DOHH2 (cell line): ENCODE measurements at regions not wholly inside any gene's neighbourhood (a gene's known extent, or its start where the extent isn't known, plus 50 kb on each side); places are given as distances from the start of the nearest gene placed in this dataset.

Experiments used
- H3F3A ChIP-seq: fragments of 200-600 bp; sonication (generic), shearing (Covaris generic); 2 replicates; pipeline ENCODE4 v1.6.0; 2016; ENCODE audit warnings: antibody characterized with exemption, mild to moderate bottlenecking; ENCODE audit not compliant: control insufficient read depth, insufficient read depth
- H3K27ac ChIP-seq: fragments of 200-600 bp; sonication (generic); 2 replicates; pipeline ENCODE4 v1.5.1; 2014; ENCODE audit warnings: low read depth, mild to moderate bottlenecking, low read length, moderate library complexity
- H3K27me3 ChIP-seq: fragments of 200-600 bp; sonication (generic); 2 replicates; pipeline ENCODE4 v1.6.1; 2014; ENCODE audit warnings: mild to moderate bottlenecking, low read length, mixed read lengths; ENCODE audit not compliant: control insufficient read depth
- H3K36me3 ChIP-seq: fragments of 200-600 bp; sonication (generic); 2 replicates; pipeline ENCODE4 v1.6.1; 2014; ENCODE audit warnings: mild to moderate bottlenecking, low read length, moderate library complexity, mixed read lengths; ENCODE audit not compliant: control insufficient read depth
- H3K4me1 ChIP-seq: fragments of 200-600 bp; sonication (generic); 2 replicates; pipeline ENCODE4 v1.6.1; 2014; ENCODE audit warnings: mild to moderate bottlenecking, low read length, mixed read lengths; ENCODE audit not compliant: control insufficient read depth
- H3K4me2 ChIP-seq: fragments of 200-600 bp; sonication (generic); 2 replicates; pipeline ENCODE4 v1.6.0; 2014; ENCODE audit warnings: mild to moderate bottlenecking, low read length, moderate library complexity
- H3K4me3 ChIP-seq: fragments of 200-600 bp; sonication (generic); 2 replicates; pipeline ENCODE4 v1.5.1; 2014; ENCODE audit warnings: mild to moderate bottlenecking, low read length, mixed read lengths
- H3K79me2 ChIP-seq: fragments of 200-600 bp; sonication (generic); 2 replicates; pipeline ENCODE4 v1.6.1; 2014; ENCODE audit warnings: mild to moderate bottlenecking, low read length, mixed read lengths; ENCODE audit not compliant: control insufficient read depth
- H3K9me2 ChIP-seq: fragments of 200-600 bp; sonication (generic); replicated peaks from 2 replicates; pipeline ENCODE4 v1.6.1; 2014; ENCODE audit warnings: mild to moderate bottlenecking, low read length, mixed read lengths; ENCODE audit not compliant: control insufficient read depth
- H3K9me3 ChIP-seq: fragments of 200-600 bp; sonication (generic); 2 replicates; pipeline ENCODE4 v1.6.1; 2014; ENCODE audit warnings: antibody characterized with exemption, low read length, mixed read lengths; ENCODE audit not compliant: control insufficient read depth, insufficient read depth
- H4K20me1 ChIP-seq: fragments of 200-600 bp; sonication (generic); 2 replicates; pipeline ENCODE4 v1.6.0; 2014; ENCODE audit warnings: low read depth, mild to moderate bottlenecking, antibody characterized with exemption, low read length, moderate library complexity; ENCODE audit not compliant: control insufficient read depth, insufficient read depth
- CTCF ChIP-seq: fragments of 200-600 bp; sonication (generic); IDR thresholded peaks from one replicate; pipeline ENCODE4 v1.5.1; 2014; ENCODE audit warnings: antibody characterized with exemption, mild to moderate bottlenecking, low read depth, low read length; ENCODE audit not compliant: poor library complexity, severe bottlenecking
- EZH2phosphoT487 ChIP-seq: fragments of 200-600 bp; sonication (generic); IDR thresholded peaks from 2 replicates; pipeline ENCODE4 v1.6.1; 2017; ENCODE audit warnings: borderline replicate concordance, mild to moderate bottlenecking, antibody characterized with exemption, low read length, moderate library complexity, mixed read lengths

GRCh38 chr10:65201491-65201890 is 1680.3 kb downstream of the REEP3 start:
- no peak overlapping the region for H3K4me3 ChIP-seq
- TF ChIP-seq EZH2phosphoT487 (no peak), CTCF (no peak)

GRCh38 chr10:65204999-65205398 is 1683.8 kb downstream of the REEP3 start:
- H3K27me3 ChIP-seq = no peaks in the 10 kb centered on the region
- no peaks in the 10 kb centered on the region for H3F3A ChIP-seq
- H3K9me3 ChIP-seq = no peaks in the 10 kb centered on the region
- no peaks in the 10 kb centered on the region for H3K36me3 ChIP-seq
- H3K4me2 ChIP-seq = no peak overlapping the region
- H3K4me3 ChIP-seq = no peak overlapping the region
- H3K79me2 ChIP-seq = no peaks in the 10 kb centered on the region
- TF ChIP-seq EZH2phosphoT487 (no peak), CTCF (no peak)
- no peaks in the 10 kb centered on the region for H3K4me1 ChIP-seq
- H4K20me1 ChIP-seq = no peaks in the 10 kb centered on the region
- H3K9me2 ChIP-seq = no peaks in the 10 kb centered on the region
- H3K27ac ChIP-seq = no peak overlapping the region

More at GRCh38 chr10:65201491-65201890, 1680.3 kb downstream of the REEP3 start:
- H3K36me3 ChIP-seq = no peaks in the 10 kb centered on the region
- H3K27ac ChIP-seq = no peak overlapping the region
- H3K9me3 ChIP-seq = no peaks in the 10 kb centered on the region
- H3K9me2 ChIP-seq = no peaks in the 10 kb centered on the region
- H4K20me1 ChIP-seq = no peaks in the 10 kb centered on the region
- H3K4me2 ChIP-seq = no peak overlapping the region
- no peaks in the 10 kb centered on the region for H3K79me2 ChIP-seq
- H3F3A ChIP-seq = no peaks in the 10 kb centered on the region
- H3K4me1 ChIP-seq = no peaks in the 10 kb centered on the region
- no peaks in the 10 kb centered on the region for H3K27me3 ChIP-seq

GRCh38 chr10:65213170-65213569 is 1692.0 kb downstream of the REEP3 start:
- Histone ChIP-seq H3K9me2 (no peaks in the 10 kb centered on the region), H3K36me3 (no peaks in the 10 kb centered on the region), H3K9me3 (no peaks in the 10 kb centered on the region), H3K4me1 (no peaks in the 10 kb centered on the region), H3K27ac (no peak overlapping the region), H3K4me2 (no peak overlapping the region), H3K27me3 (no peaks in the 10 kb centered on the region), H4K20me1 (no peaks in the 10 kb centered on the region), H3F3A (no peaks in the 10 kb centered on the region), H3K79me2 (no peaks in the 10 kb centered on the region), H3K4me3 (no peak overlapping the region)
- TF ChIP-seq EZH2phosphoT487 (no peak), CTCF (no peak)

- H3K4me2 ChIP-seq = no peak overlapping the region
- H3K27ac ChIP-seq = no peak overlapping the region
- H3K4me3 ChIP-seq = no peak overlapping the region
- H4K20me1 ChIP-seq = no peaks in the 10 kb centered on the region
- H3K79me2 ChIP-seq = no peaks in the 10 kb centered on the region
- TF ChIP-seq CTCF (no peak), EZH2phosphoT487 (no peak)
- no peaks in the 10 kb centered on the region for H3K27me3 ChIP-seq
- H3K9me3 ChIP-seq = no peaks in the 10 kb centered on the region
- no peaks in the 10 kb centered on the region for H3K36me3 ChIP-seq
- no peaks in the 10 kb centered on the region for H3K4me1 ChIP-seq
- H3K9me2 ChIP-seq = no peaks in the 10 kb centered on the region
- H3F3A ChIP-seq = no peaks in the 10 kb centered on the region
These were observed 1698.2 kb downstream of the REEP3 start for GRCh38 chr10:65219444-65219843.
